ENCODE measurements at regions not wholly inside any gene's neighbourhood (a gene's known extent, or its start where the extent isn't known, plus 50 kb on each side); places are given as distances from the start of the nearest gene placed in this dataset.

DNA sequence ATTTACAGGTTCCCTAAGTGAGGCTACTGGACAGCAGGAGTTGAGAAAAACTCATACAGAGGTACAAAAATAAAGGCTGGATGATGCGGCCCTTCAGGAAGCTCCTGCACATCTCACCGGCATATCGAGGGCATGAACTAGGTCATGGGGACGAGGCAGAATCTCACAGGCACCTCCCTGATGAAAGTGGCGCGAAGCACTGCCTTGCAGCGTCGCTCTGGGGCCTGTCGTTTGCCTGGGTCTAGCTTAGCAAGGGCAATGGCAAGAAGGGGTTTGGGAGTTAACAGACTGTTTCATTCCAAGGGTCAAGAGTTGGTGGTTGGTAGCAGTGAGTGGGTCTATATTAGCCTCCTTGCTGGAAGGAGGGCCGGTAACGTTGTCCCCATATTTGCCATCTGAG is 103.5 kb upstream of the IRF2BP2 start:
- TF ChIP-seq EP300 (IDR thresholded peaks at IDR 0.05): no peak
- TF ChIP-seq, protein P1, sequence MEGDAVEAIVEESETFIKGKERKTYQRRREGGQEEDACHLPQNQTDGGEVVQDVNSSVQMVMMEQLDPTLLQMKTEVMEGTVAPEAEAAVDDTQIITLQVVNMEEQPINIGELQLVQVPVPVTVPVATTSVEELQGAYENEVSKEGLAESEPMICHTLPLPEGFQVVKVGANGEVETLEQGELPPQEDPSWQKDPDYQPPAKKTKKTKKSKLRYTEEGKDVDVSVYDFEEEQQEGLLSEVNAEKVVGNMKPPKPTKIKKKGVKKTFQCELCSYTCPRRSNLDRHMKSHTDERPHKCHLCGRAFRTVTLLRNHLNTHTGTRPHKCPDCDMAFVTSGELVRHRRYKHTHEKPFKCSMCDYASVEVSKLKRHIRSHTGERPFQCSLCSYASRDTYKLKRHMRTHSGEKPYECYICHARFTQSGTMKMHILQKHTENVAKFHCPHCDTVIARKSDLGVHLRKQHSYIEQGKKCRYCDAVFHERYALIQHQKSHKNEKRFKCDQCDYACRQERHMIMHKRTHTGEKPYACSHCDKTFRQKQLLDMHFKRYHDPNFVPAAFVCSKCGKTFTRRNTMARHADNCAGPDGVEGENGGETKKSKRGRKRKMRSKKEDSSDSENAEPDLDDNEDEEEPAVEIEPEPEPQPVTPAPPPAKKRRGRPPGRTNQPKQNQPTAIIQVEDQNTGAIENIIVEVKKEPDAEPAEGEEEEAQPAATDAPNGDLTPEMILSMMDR (IDR thresholded peaks at IDR 0.05): no peak
- no peak for TF ChIP-seq POLR2AphosphoS5 (IDR thresholded peaks at IDR 0.05)
- TF ChIP-seq POLR2A (IDR thresholded peaks at IDR 0.05): no peak
- H3K36me3 ChIP-seq: no peaks in the 10 kb centered on the region
- no peak overlapping the region for H3K4me3 ChIP-seq
- 87 to 89% methylated on average over 11 of the region's 11 CpGs for WGBS, 2 donors
- no peak overlapping the region for H3K27ac ChIP-seq
- peaks cover 2 to 52% (median 44%) of the 10 kb centered on the region in 4 donors for H3K4me1 ChIP-seq
- H3K9me3 ChIP-seq: no peaks in the 10 kb centered on the region
- intact Hi-C loops (cut with DNase I): no loop called here
- peak; percentile 40 for DNase-seq
- H3K27me3 ChIP-seq: no peaks in the 10 kb centered on the region

DNA sequence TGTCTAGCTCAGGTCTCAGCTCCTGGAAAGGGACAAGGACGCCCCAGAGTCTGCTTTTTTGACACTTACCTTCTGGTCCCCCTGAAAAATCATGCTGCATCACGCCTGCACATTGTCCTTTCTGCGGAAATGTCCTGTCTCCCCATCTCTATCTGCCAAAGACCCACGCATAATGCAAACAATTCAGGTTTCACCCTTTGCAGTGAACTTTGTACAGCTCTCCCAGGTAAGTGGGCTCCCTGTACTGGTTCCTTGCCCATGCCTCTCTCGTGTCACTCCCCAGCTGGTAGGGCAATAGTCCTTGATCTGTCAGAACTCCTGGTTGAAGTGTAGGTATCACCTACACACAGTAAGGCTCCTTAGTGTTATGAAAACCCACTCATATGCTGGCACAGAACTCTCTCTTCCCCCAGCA is 102.9 kb upstream of the IRF2BP2 start:
- Histone ChIP-seq H3K36me3 (no peaks in the 10 kb centered on the region), H3K4me1 (peaks cover 2 to 46% (median 38%) of the 10 kb centered on the region in 4 donors), H3K27ac (no peak overlapping the region), H3K9me3 (no peaks in the 10 kb centered on the region), H3K4me3 (no peak overlapping the region), H3K27me3 (no peaks in the 10 kb centered on the region)
- 50 to 78% methylated on average over 5 of the region's 5 CpGs for WGBS, 2 donors
- intact Hi-C loops (cut with DNase I): no loop called here
- DNase-seq: no peak
- TF ChIP-seq POLR2AphosphoS5 (IDR thresholded peaks at IDR 0.05) (no peak), EP300 (IDR thresholded peaks at IDR 0.05) (no peak), POLR2A (IDR thresholded peaks at IDR 0.05) (no peak)
- TF ChIP-seq, protein P1 (IDR thresholded peaks at IDR 0.05): no peak

DNA sequence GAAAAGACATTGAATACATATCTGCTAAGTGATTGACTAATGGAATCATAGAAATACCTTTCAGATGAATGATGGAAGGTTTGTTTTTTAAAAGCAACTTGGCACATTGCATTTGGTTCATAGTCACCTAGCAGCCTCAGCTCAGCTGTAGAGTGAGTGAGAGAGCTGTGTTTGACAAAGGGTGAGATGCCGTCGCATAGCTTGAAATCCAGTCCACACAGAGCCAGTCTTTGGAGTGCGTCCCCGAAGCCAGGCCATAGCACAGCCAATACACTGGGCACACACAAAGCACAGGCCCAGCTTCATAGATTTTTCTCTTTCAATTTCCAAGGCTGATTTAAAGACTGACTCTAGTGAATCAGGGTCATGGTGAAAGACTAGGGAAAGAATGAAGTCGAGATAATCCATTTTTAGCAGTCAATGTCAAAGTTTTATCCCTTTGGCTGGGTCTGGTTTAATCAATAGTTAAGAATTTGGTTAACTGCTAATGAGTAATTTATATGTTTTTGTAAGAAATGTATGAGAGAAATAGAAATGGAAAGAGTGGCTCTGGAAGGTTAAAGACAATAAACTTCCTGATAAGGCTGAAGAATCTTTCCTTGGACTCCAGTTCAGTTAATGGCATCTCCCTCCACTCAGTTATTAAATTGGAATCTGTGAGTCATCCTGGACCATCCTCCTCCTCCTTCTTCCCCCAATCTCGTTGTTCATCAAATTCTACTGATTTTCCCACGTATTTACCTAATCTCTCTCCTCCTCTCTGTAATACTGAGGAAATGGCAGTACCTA is 101.2 kb upstream of the IRF2BP2 start:
- DNase-seq: peak; percentile 26
- TF ChIP-seq POLR2AphosphoS5 (IDR thresholded peaks at IDR 0.05) (no peak), EP300 (IDR thresholded peaks at IDR 0.05) (no peak), POLR2A (IDR thresholded peaks at IDR 0.05) (no peak)
- TF ChIP-seq, protein P1 (IDR thresholded peaks at IDR 0.05): no peak
- Histone ChIP-seq H3K9me3 (no peaks in the 10 kb centered on the region), H3K27ac (peak overlapping the region; percentile 7 to 65 (median 54)), H3K27me3 (no peaks in the 10 kb centered on the region), H3K4me1 (peaks cover 0 to 29% (median 21%) of the 10 kb centered on the region in 4 donors), H3K4me3 (no peak overlapping the region), H3K36me3 (no peaks in the 10 kb centered on the region)
- WGBS, 2 donors: 70 to 79% methylated on average over 7 of the region's 7 CpGs
- intact Hi-C loops (cut with DNase I): no loop called here

DNA sequence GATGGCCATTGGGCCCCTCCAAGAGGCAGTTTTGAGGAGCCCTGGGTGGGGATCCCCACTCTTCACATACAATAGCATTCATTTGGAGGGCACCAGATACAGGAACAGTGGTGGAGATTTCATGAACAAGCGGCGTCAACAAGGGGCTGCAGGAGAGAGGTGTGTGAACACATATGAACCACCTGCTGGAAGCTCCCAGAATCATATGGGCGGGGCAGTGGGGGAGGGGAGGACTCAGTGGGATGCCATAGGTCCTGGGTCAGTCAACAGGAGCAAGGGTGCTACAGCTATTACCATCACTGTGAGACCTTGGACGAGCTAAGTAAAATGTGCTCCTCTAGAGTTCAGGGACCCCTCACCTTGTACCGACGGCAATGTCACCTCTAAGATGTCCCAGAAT is 100.4 kb upstream of the IRF2BP2 start:
- no peaks in the 10 kb centered on the region for H3K36me3 ChIP-seq
- no peak overlapping the region for H3K27ac ChIP-seq
- TF ChIP-seq POLR2AphosphoS5 (IDR thresholded peaks at IDR 0.05): no peak
- intact Hi-C loops (cut with DNase I): no loop called here
- no peaks in the 10 kb centered on the region for H3K9me3 ChIP-seq
- H3K4me1 ChIP-seq: peaks cover 0 to 21% (median 13%) of the 10 kb centered on the region in 4 donors
- WGBS, 2 donors: 97% methylated on average over 6 of the region's 6 CpGs
- H3K4me3 ChIP-seq: no peak overlapping the region
- H3K27me3 ChIP-seq: no peaks in the 10 kb centered on the region
- DNase-seq: peak; percentile 48

DNA sequence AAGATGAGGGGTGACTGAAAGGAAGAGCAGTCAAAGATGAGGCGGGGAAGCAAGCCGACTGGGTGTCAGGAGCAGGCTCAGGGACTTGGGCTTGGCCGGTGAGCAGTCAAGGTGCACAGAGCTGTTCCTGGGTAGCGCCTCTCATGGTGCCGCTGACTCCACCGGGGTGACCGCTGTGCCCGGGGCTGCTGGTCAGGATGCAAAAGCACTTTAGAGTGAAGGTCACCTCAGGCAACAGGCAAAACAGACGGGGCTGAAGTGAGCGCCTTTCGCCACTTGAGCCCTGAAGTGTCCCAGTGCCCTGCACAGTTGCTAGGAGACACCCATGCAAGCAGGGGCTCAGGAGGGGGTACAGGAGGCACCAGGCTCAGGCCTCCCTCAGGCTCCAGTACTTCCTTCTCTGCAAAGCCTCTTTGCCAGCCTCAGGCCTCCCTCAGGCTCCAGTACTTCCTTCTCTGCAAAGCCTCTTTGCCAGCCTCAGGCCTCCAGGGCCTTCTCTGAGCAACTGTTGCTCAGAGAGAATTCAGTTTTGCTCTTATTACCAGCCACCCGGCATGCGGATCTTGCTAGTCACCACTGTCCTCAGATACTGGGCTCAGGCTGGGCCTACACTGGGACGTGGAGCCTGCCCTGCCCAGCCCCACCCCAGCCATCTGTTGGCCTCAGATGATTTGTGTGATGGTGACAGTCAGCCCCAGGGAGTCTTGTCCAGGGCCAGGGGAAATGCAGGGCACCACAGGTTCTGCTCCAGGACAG is 99.7 kb upstream of the IRF2BP2 start:
- Histone ChIP-seq H3K4me1 (peaks cover 0 to 18% (median 10%) of the 10 kb centered on the region in 4 donors), H3K36me3 (no peaks in the 10 kb centered on the region), H3K27ac (no peak overlapping the region), H3K9me3 (no peaks in the 10 kb centered on the region), H3K4me3 (no peak overlapping the region), H3K27me3 (no peaks in the 10 kb centered on the region)
- 78 to 89% methylated on average over 14 of the region's 14 CpGs for WGBS, 2 donors
- peak; percentile 60 for DNase-seq
- TF ChIP-seq EP300 (IDR thresholded peaks at IDR 0.05) (no peak), POLR2AphosphoS5 (IDR thresholded peaks at IDR 0.05) (no peak), POLR2A (IDR thresholded peaks at IDR 0.05) (no peak)
- TF ChIP-seq, protein P1 (IDR thresholded peaks at IDR 0.05): no peak
- intact Hi-C loops (cut with DNase I): no loop called here
